A673 (cell line): ENCODE measurements at regions not wholly inside any gene's neighbourhood (a gene's known extent, or its start where the extent isn't known, plus 50 kb on each side); places are given as distances from the start of the nearest gene placed in this dataset.

Experiments used
- BruUV-seq: library from RNA; stranded (reverse); fragments of 400-500 nt; replicated peaks from 2 replicates; lab custom pipeline; 2021; lab: Mats Ljungman, UMichigan
- CTCF ChIA-PET: fragments of 300-600 bp; sonication (Branson Sonifier 250); formaldehyde crosslinking; loops from one replicate; lab custom pipeline; 2022; ENCODE audit warnings: antibody characterized with exemption; lab: Charles Lee
- POLR2A ChIA-PET: fragments of 300-600 bp; sonication (Branson Sonifier 250); formaldehyde crosslinking; loops from one replicate; lab custom pipeline; 2022; ENCODE audit warnings: antibody characterized with exemption; ENCODE audit not compliant: low non-redundant PET; lab: Charles Lee
- DNase-seq: peaks from one replicate; pipeline ENCODE4 v3.0.0-alpha.2; 2015; ENCODE audit warnings: low spot score
- H3K27ac ChIP-seq: fragments of 200-600 bp; sonication (generic); 2 replicates; pipeline ENCODE4 v1.5.1; 2016; ENCODE audit warnings: mixed run types, low read depth, mild to moderate bottlenecking, mixed read lengths, antibody characterized with exemption, low read length; ENCODE audit not compliant: poor library complexity, severe bottlenecking
- H3K27me3 ChIP-seq: fragments of 200-600 bp; sonication (generic); replicated peaks from 2 replicates; pipeline ENCODE4 v1.6.1; 2017; ENCODE audit warnings: mixed run types, low read depth, mild to moderate bottlenecking, mixed read lengths, antibody characterized with exemption, low read length; ENCODE audit not compliant: insufficient read depth, poor library complexity
- H3K36me3 ChIP-seq: fragments of 200-600 bp; sonication (generic); 2 replicates; pipeline ENCODE4 v1.6.1; 2016; ENCODE audit warnings: mixed run types, mild to moderate bottlenecking, mixed read lengths, antibody characterized with exemption, low read length; ENCODE audit not compliant: insufficient read depth, poor library complexity, severe bottlenecking
- H3K4me1 ChIP-seq: fragments of 200-600 bp; sonication (generic); 2 replicates; pipeline ENCODE4 v1.6.1; 2017; ENCODE audit warnings: mixed run types, mild to moderate bottlenecking, mixed read lengths, antibody characterized with exemption, low read length; ENCODE audit not compliant: insufficient read depth, poor library complexity, severe bottlenecking
- H3K4me3 ChIP-seq: fragments of 200-600 bp; sonication (generic); 2 replicates; pipeline ENCODE4 v1.5.1; 2016; ENCODE audit warnings: low read depth, mixed run types, mild to moderate bottlenecking, mixed read lengths, low read length; ENCODE audit not compliant: poor library complexity, severe bottlenecking
- H3K9me3 ChIP-seq: fragments of 200-600 bp; sonication (generic); 2 replicates; pipeline ENCODE4 v1.6.1; 2016; ENCODE audit warnings: mixed run types, low read depth, mild to moderate bottlenecking, mixed read lengths, antibody characterized with exemption, low read length; ENCODE audit not compliant: poor library complexity, severe bottlenecking
- CTCF ChIP-seq: fragments of 300-800, 200-600 bp; sonication (generic); conservative IDR thresholded peaks from 2 replicates; pipeline ENCODE4 v1.5.1; 2017; ENCODE audit warnings: low read depth, mild to moderate bottlenecking, antibody characterized with exemption, low read length, moderate library complexity, mixed read lengths
- EZH2 ChIP-seq: fragments of 200-600 bp; sonication (generic); IDR thresholded peaks from 2 replicates; pipeline ENCODE4 v1.6.1; 2017; ENCODE audit warnings: borderline replicate concordance, low read depth, mild to moderate bottlenecking, mixed read lengths, antibody characterized with exemption, low read length; ENCODE audit not compliant: poor library complexity, severe bottlenecking
- intact Hi-C: fragments of 100-400 bp; cut with micrococcal nuclease; formaldehyde crosslinking; loops from one replicate; pipeline ENCODE4 v1.10.0; 2022; ENCODE audit not compliant: unreplicated experiment

GRCh38 chr4:127155555-127155954 lies 477.2 kb upstream of the INTU start:
- intact Hi-C loops: no loop called here
- CTCF ChIA-PET: no interaction called here

GRCh38 chr4:127162741-127163140 lies 470.0 kb upstream of the INTU start:
- ChIA-PET CTCF (no interaction called here), POLR2A (no interaction called here)
- H3K4me3 ChIP-seq: no peak overlapping the region
- no peak for DNase-seq
- H3K36me3 ChIP-seq: no peaks in the 10 kb centered on the region
- no peak overlapping the region for H3K27ac ChIP-seq
- TF ChIP-seq CTCF (no peak), EZH2 (no peak)
- intact Hi-C loops: no loop called here
- H3K27me3 ChIP-seq: no peaks in the 10 kb centered on the region
- peaks cover 16% of the 10 kb centered on the region for H3K9me3 ChIP-seq
- H3K4me1 ChIP-seq: no peaks in the 10 kb centered on the region
- no TSS peak for BruUV-seq

More at GRCh38 chr4:127155555-127155954, 477.2 kb upstream of the INTU start:
- H3K4me3 ChIP-seq: no peak overlapping the region
- no peak overlapping the region for H3K27ac ChIP-seq
- POLR2A ChIA-PET: no interaction called here
- peaks cover 2% of the 10 kb centered on the region for H3K9me3 ChIP-seq
- no peaks in the 10 kb centered on the region for H3K4me1 ChIP-seq
- no peak for TF ChIP-seq CTCF
- no peak for TF ChIP-seq EZH2
- no peak for DNase-seq
- no peaks in the 10 kb centered on the region for H3K36me3 ChIP-seq
- no TSS peak for BruUV-seq
- H3K27me3 ChIP-seq: no peaks in the 10 kb centered on the region

- DNase-seq: no peak
- ChIA-PET CTCF (no interaction called here), POLR2A (no interaction called here)
- no peaks in the 10 kb centered on the region for H3K36me3 ChIP-seq
- no peak for TF ChIP-seq CTCF
- no peak for TF ChIP-seq EZH2
- no peak overlapping the region for H3K4me3 ChIP-seq
- no peaks in the 10 kb centered on the region for H3K4me1 ChIP-seq
- no peak overlapping the region for H3K27ac ChIP-seq
- peaks cover 9% of the 10 kb centered on the region for H3K9me3 ChIP-seq
- no peaks in the 10 kb centered on the region for H3K27me3 ChIP-seq
- intact Hi-C loops: no loop called here
- no TSS peak for BruUV-seq
These were observed 466.8 kb upstream of the INTU start for GRCh38 chr4:127165971-127166370.
